GM19023 (cell line): ENCODE measurements at regions not wholly inside any gene's neighbourhood (a gene's known extent, or its start where the extent isn't known, plus 50 kb on each side); places are given as distances from the start of the nearest gene placed in this dataset.
"Not testable (repeated sequence)": the region's sequence is repeated elsewhere in the genome, so short reads cannot be mapped to it uniquely, and the experiment has no call there.

Source experiments
- ATAC-seq: cut with Tn5 transposase; IDR thresholded peaks from one replicate; pipeline ENCODE4 v1.9.1; 2021; ENCODE audit warnings: mild to moderate bottlenecking, moderate library complexity; ENCODE audit not compliant: unreplicated experiment

DNA sequence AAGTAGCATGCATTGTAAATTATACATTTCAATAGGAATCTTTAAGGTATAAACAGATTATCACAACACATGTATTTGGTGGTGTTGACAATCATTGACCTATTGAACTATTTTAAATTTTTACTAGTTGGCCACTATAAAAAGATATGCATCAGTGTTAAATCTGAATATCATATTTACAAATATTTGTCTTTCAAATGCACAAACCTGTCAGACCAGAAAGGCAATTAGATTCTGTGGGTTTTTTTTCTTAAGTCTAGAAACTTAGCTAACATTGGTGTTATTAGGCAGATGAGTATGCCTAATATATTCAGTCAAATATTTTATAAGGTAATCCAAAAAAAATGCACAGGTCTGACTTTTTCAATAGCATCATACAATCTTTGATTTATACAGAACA, 241.4 kb upstream of the DGKB start:
- ATAC-seq, result no peak

GRCh38 chr7:15143121-15143520, 240.6 kb upstream of the DGKB start:
- no peak for ATAC-seq

GRCh38 chr7:15140431-15140830, 237.9 kb upstream of the DGKB start:
- ATAC-seq, result no peak

GRCh38 chr7:15131661-15132060, 229.1 kb upstream of the DGKB start:
- no peak for ATAC-seq

DNA sequence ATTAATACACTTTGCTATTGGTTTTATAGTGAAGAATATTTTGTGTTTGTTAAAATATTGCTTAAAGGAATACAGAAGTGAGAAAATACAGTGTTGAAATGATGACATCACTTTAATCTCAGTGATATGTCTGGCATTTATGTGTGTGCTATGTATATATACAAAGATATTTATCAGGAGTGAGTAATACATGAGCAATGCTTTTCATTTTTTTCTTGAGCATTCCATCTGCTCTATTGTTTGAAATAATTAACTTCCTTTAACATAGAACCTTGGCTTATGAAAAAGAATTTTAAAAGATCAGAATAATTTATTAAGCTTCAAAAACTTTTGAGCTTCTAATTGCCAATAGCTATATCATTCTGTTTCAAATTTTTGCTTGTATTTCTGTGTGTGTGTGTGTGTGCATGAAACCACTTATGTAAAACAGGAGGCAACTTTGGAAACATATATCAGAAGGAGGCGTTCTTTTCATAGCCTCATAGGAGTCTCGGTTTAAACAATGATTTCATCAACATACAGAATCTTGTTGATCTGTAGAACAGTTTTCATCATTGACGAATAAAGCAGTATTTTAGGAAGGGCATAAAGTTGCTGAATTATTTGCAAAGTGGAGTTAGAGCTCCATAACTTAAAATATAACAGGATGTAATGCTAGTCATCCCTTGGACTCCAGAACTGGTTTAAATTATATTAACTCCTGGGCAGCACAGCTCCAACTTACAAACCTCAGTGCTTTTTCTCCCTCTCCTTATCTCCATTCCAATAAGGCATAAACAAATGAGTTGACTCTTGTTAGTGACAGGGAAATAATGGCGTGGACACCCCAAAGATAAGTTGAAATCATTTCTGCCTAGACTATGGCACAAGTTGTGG, 228.4 kb upstream of the DGKB start:
- ATAC-seq, result no peak

DNA sequence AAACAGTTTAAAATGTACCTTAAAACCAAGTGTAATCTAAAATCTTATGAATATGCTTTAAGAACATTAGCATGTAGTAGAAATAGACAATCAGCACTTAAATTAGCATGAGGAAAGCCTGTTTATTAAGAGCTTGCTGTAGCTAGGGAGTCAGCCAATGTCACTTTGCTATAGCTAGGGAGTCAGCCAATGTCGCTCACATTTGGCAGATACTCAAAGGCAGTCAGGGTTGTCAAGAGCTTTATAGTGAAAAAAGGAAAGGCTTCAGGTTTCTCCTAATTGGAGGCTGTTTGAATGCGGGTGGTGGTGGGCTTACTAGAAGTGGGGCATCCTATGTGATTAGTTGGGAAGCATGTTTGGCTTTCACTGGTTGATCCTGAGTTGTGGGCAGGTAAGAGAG, 226.2 kb upstream of the DGKB start:
- no peak for ATAC-seq

- ATAC-seq, result not testable (repeated sequence)
Measured at GRCh38 chr7:15126653-15127052, 224.1 kb upstream of the DGKB start.

GRCh38 chr7:15123901-15124300, 221.3 kb upstream of the DGKB start:
- no peak for ATAC-seq

- ATAC-seq, result no peak
Measured at GRCh38 chr7:15113752-15114151, 211.2 kb upstream of the DGKB start.

- no peak for ATAC-seq
Measured at GRCh38 chr7:15105711-15106110, 203.2 kb upstream of the DGKB start.

DNA sequence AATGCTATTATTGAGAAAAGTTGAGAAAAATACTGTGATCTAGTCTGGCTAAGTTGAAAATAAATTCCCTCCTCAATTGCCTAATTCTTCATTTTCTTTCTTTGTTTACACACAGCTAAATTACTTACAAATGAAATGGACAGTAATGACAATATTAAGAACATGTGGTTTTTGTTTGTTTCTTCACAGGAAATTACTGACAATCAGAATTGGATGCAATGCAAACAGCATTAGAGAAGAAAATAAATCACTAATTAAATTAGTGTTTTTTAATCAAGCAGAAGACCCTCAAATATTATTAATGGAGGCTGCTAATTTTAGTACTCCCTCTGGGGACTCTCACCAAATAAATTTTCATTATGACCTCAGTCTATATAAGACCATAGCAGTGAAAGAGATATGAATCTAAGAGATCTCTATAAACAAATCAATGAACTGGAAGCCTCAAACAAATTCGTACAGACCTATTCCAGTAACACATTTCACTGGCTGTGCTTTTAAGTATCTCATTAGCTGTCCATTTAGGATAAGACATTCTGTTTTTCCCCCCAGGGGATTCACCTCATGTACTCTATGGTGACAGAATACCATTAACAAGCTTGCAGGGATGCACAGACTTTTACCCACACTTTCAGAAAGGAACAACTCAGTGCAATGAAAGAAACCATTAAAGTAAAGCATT, 202.0 kb upstream of the DGKB start:
- ATAC-seq, result no peak

DNA sequence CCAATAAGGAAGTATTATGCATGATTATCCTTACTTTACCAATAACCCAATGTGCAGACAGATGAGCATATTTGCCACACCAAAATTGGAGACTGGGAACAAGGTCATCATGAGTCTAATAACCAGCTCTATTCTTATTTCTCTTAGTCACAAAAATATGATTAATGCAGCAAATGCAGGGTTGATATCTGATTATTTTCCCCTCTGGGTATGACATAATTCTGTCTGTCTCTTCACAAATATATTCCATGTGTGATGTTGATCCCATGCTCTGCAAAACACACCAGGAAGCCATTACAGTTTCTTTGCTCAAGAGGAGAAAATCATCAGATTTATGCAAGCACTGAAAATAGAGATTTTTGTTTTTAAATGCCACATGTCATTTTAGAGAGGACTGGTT, 196.5 kb upstream of the DGKB start:
- ATAC-seq, result no peak

DNA sequence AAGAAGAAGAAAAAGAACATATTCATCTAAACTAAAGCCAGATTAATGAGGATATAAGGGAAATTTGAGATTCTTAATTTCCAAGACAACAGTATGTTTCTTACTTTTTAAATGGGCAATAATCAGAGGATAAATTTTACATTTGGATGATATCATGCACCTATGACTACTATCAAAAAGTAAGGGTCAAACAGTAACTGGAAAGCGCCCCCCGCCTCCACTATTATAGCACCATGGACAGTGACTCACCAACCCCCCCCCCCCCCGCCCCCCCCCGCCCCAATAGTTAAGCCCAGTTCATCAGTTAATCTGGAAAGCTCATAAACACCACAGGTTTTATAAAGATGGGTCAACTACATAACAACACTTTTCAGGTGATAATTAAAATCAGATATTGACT, 194.3 kb upstream of the DGKB start:
- ATAC-seq, result no peak

DNA sequence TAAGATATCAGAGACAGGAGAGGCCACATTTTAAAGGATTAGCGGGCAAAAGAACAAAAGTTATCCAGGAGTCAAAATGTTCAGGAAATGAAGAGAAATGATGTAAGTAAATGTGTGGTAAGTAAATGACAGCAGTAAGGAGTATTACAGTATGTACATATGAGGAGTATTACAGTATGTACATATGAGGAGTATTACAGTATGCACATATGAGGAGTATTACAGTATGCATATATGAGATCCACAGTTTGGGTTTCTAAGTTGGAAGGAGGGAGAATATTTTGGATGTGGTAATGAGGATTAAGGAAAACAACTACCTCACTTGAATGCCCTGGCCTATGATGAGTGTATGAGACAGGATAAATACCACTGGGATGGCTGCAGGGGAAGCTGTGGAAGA, 192.4 kb upstream of the DGKB start:
- no peak for ATAC-seq

- no peak for ATAC-seq
Measured at GRCh38 chr7:15087771-15088170, 185.2 kb upstream of the DGKB start.

DNA sequence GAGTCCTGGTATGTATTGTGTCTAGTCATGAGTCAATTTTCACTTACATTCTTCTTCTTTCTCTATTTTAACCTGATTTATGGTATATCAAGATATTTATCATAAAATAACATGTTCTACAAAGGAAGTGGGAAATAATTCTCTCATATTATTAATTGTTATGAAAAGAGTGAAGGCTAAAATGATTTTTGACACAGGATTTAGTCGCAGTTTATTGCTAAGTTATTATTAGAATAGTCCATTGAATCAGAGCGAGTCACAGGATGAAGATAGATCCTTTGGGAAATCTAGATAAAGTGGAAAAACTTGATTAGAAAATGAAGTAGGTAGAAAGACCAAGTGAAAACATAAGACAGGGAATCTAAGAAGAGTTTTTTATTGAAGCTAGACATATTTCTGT, 184.3 kb upstream of the DGKB start:
- no peak for ATAC-seq

GRCh38 chr7:15086131-15086611, 183.6 kb upstream of the DGKB start:
- no peak for ATAC-seq

GRCh38 chr7:15085366-15085765, 182.8 kb upstream of the DGKB start:
- no peak for ATAC-seq

- ATAC-seq, result no peak
Measured at GRCh38 chr7:15084368-15084767, 181.8 kb upstream of the DGKB start.

DNA sequence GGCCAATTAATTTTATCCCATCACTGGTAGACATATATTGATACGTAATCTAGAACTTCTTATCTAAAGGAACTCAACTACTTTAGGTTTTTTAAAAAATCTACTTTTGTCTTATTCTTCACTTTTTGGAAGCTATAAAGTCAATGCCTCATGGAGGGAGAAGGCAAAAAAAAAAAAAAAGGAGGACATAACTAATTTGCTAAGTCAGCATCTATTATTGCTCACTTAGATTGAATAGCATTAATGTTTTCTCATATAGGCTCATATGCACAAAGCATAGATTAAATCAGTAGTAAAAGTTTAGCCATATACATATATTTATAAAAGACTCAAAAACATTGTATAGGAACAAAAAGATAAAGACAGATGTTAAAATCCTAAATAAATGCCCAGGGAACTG, 179.3 kb upstream of the DGKB start:
- no peak for ATAC-seq

DNA sequence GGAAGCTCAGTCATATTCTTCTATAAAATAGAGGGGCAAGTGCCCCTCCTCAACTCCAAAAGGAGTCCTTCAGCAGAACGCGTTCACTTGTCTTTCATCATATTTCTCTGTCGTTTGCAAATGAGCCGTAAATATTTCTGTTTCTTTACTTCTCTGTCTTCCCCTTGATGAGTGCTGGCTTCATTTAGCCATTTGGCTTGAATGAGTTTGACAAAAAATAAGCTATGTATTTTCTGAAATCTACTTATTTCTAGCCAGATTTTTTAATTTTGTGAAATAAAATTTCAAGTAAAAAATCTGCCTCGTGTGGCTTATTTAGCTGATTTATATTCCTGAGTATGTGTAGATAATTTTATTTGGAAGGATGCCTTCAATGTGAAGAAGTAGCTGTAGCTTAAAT, 170.8 kb upstream of the DGKB start:
- ATAC-seq, result no peak

DNA sequence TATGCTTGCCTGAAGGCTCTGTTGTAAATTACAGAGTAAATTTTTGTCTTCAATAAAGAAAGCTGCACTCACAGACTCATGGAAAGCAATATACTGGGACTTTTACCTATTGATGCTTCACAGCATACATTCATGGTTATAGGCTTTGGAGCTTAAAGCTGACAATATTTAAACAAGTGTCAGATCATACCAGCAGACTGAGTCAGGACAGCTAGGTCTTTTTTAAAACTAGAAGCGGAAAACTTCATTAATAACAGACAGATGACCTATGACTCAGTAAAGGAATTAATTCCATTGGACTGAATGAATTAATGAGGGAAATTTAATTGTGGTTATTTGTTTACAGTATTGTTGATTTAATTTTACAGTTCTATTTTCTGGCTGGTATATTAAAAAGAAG, 165.8 kb upstream of the DGKB start:
- ATAC-seq, result no peak
